Stomach smooth muscle (tissue), 2 donors: ENCODE measurements at regions not wholly inside any gene's neighbourhood (a gene's known extent, or its start where the extent isn't known, plus 50 kb on each side); places are given as distances from the start of the nearest gene placed in this dataset.

ENCODE experiments used
- H3K27ac ChIP-seq: one replicate; pipeline ENCODE4 v1.7.0; 2013; ENCODE audit warnings: mild to moderate bottlenecking, low read length, inconsistent platforms
- H3K27me3 ChIP-seq, 2 donors: one replicate each; pipeline ENCODE4 v1.7.0; 2013; ENCODE audit warnings: low read length in 2 of 2; ENCODE audit not compliant: insufficient read depth in 2 of 2, control insufficient read depth in 1 of 2
- H3K36me3 ChIP-seq, 2 donors: one replicate each; pipeline ENCODE4 v1.7.0; 2013; ENCODE audit warnings: low read length in 2 of 2; ENCODE audit not compliant: control insufficient read depth in 2 of 2, insufficient read depth in 2 of 2
- H3K4me1 ChIP-seq: one replicate; pipeline ENCODE4 v1.7.0; 2013; ENCODE audit warnings: low read length; ENCODE audit not compliant: control insufficient read depth, insufficient read depth
- H3K4me3 ChIP-seq, 2 donors: one replicate each; pipeline ENCODE4 v1.7.0; 2013; ENCODE audit warnings: low read length in 2 of 2
- H3K9ac ChIP-seq, 2 donors: one replicate each; pipeline ENCODE4 v1.7.0; 2013; ENCODE audit warnings: low read length in 2 of 2, mild to moderate bottlenecking in 1 of 2
- H3K9me3 ChIP-seq, 2 donors: one replicate each; pipeline ENCODE4 v1.7.0; 2013; ENCODE audit warnings: low read length in 2 of 2; ENCODE audit not compliant: control insufficient read depth in 2 of 2
- donor health status: healthy.
- donor health status: Pancreatic carcinoma.

GRCh38 chr15:94079459-94079858 lies 151.9 kb upstream of the MCTP2 start:
- Histone ChIP-seq H3K36me3 (no peaks in the 10 kb centered on the region), H3K4me3 (no peak overlapping the region), H3K27me3 (no peaks in the 10 kb centered on the region), H3K9ac (no peak overlapping the region), H3K4me1 (peaks cover 43% of the 10 kb centered on the region), H3K9me3 (no peaks in the 10 kb centered on the region), H3K27ac (no peak overlapping the region)

- Histone ChIP-seq H3K4me1 (peaks cover 31% of the 10 kb centered on the region), H3K9ac (no peak overlapping the region), H3K27me3 (no peaks in the 10 kb centered on the region), H3K36me3 (no peaks in the 10 kb centered on the region), H3K27ac (no peak overlapping the region), H3K9me3 (no peaks in the 10 kb centered on the region), H3K4me3 (no peak overlapping the region)
Observed at GRCh38 chr15:94077938-94078337, 153.4 kb upstream of the MCTP2 start.

GRCh38 chr15:94075349-94075748 lies 156.0 kb upstream of the MCTP2 start:
- Histone ChIP-seq H3K36me3 (no peaks in the 10 kb centered on the region), H3K4me1 (peaks cover 18% of the 10 kb centered on the region), H3K27me3 (no peaks in the 10 kb centered on the region), H3K27ac (peak overlapping the region; percentile 56), H3K9me3 (no peaks in the 10 kb centered on the region), H3K4me3 (peak overlapping the region; percentile 35 to 37), H3K9ac (no peak overlapping the region)

GRCh38 chr15:94070356-94071295 lies 160.7 kb upstream of the MCTP2 start:
- Histone ChIP-seq H3K27ac (no peak overlapping the region), H3K27me3 (no peaks in the 10 kb centered on the region), H3K4me3 (peak overlapping the region in 1 of 2 donors; percentile 40)

GRCh38 chr15:94069844-94070243 lies 161.5 kb upstream of the MCTP2 start:
- Histone ChIP-seq H3K9me3 (peaks cover 3 to 5% of the 10 kb centered on the region in 2 donors), H3K27me3 (no peaks in the 10 kb centered on the region), H3K4me1 (peaks cover 2% of the 10 kb centered on the region), H3K9ac (no peak overlapping the region), H3K36me3 (no peaks in the 10 kb centered on the region), H3K27ac (no peak overlapping the region), H3K4me3 (no peak overlapping the region)

More at GRCh38 chr15:94070356-94071295, 160.7 kb upstream of the MCTP2 start:
- Histone ChIP-seq H3K36me3 (no peaks in the 10 kb centered on the region), H3K4me1 (peaks cover 4% of the 10 kb centered on the region), H3K9me3 (peaks cover 3 to 5% of the 10 kb centered on the region in 2 donors), H3K9ac (no peak overlapping the region)

GRCh38 chr15:94066811-94067210 lies 164.6 kb upstream of the MCTP2 start:
- H3K9ac ChIP-seq = no peak overlapping the region

GRCh38 chr15:94066046-94066445 lies 165.3 kb upstream of the MCTP2 start:
- H3K9ac ChIP-seq = no peak overlapping the region
- H3K36me3 ChIP-seq = no peaks in the 10 kb centered on the region
- H3K4me1 ChIP-seq = no peaks in the 10 kb centered on the region
- no peaks in the 10 kb centered on the region for H3K27me3 ChIP-seq
- no peak overlapping the region for H3K4me3 ChIP-seq
- H3K27ac ChIP-seq = no peak overlapping the region
- H3K9me3 ChIP-seq = peaks cover 3 to 5% of the 10 kb centered on the region in 2 donors

More at GRCh38 chr15:94066811-94067210, 164.6 kb upstream of the MCTP2 start:
- Histone ChIP-seq H3K27me3 (no peaks in the 10 kb centered on the region), H3K4me3 (peak overlapping the region in 1 of 2 donors; percentile 20), H3K9me3 (peaks cover 3 to 5% of the 10 kb centered on the region in 2 donors), H3K36me3 (no peaks in the 10 kb centered on the region), H3K27ac (no peak overlapping the region), H3K4me1 (peaks cover 2% of the 10 kb centered on the region)

- Histone ChIP-seq H3K27ac (peak overlapping the region; percentile 38), H3K36me3 (no peaks in the 10 kb centered on the region), H3K9ac (no peak overlapping the region), H3K4me1 (no peaks in the 10 kb centered on the region), H3K4me3 (no peak overlapping the region), H3K9me3 (peaks cover 3 to 5% of the 10 kb centered on the region in 2 donors), H3K27me3 (no peaks in the 10 kb centered on the region)
Observed at GRCh38 chr15:94064676-94065313, 166.6 kb upstream of the MCTP2 start.

- Histone ChIP-seq H3K9me3 (no peaks in the 10 kb centered on the region), H3K9ac (no peak overlapping the region), H3K4me3 (no peak overlapping the region), H3K4me1 (no peaks in the 10 kb centered on the region), H3K27ac (no peak overlapping the region), H3K27me3 (no peaks in the 10 kb centered on the region), H3K36me3 (no peaks in the 10 kb centered on the region)
Observed at GRCh38 chr15:94061041-94061440, 170.3 kb upstream of the MCTP2 start.

- no peak overlapping the region for H3K27ac ChIP-seq
- no peaks in the 10 kb centered on the region for H3K9me3 ChIP-seq
- no peaks in the 10 kb centered on the region for H3K27me3 ChIP-seq
- no peaks in the 10 kb centered on the region for H3K36me3 ChIP-seq
- no peaks in the 10 kb centered on the region for H3K4me1 ChIP-seq
- H3K4me3 ChIP-seq = no peak overlapping the region
- no peak overlapping the region for H3K9ac ChIP-seq
Observed at GRCh38 chr15:94059013-94059587, 172.3 kb upstream of the MCTP2 start.
